Transverse colon (tissue), 4 donors: ENCODE measurements at regions not wholly inside any gene's neighbourhood (a gene's known extent, or its start where the extent isn't known, plus 50 kb on each side); places are given as distances from the start of the nearest gene placed in this dataset.

Experiments
- DNase-seq: peaks from one replicate; pipeline ENCODE4 v3.0.0-alpha.2; 2019
- H3K27ac ChIP-seq, 4 donors: fragments of 200-600 bp; sonication (generic); 2 replicates each; pipeline ENCODE4 v1.5.1; 2016 to 2018; ENCODE audit warnings: inconsistent platforms in 4 of 4
- H3K27me3 ChIP-seq: fragments of 200-600 bp; sonication (generic); 2 replicates; pipeline ENCODE4 v1.5.1; 2017; ENCODE audit warnings: inconsistent platforms
- H3K36me3 ChIP-seq, 4 donors: fragments of 200-600 bp; sonication (generic); 2 replicates each; pipeline ENCODE4 v1.5.1; 2017 to 2019; ENCODE audit warnings: inconsistent platforms in 4 of 4
- H3K4me1 ChIP-seq, 4 donors: fragments of 200-600 bp; sonication (generic); 2 replicates each; pipeline ENCODE4 v1.5.1; 2017 to 2020; ENCODE audit warnings: inconsistent platforms in 4 of 4
- H3K4me3 ChIP-seq, 4 donors: fragments of 200-600 bp; sonication (generic); 1 replicate in 1 of 4; 2 replicates in 3 of 4; pipeline versions ENCODE4 v1.5.1 to v1.6.1; 2017 to 2019; ENCODE audit warnings: inconsistent platforms in 4 of 4
- H3K9me3 ChIP-seq, 2 donors: fragments of 200-600 bp; sonication (generic); 2 replicates each; pipeline ENCODE4 v1.5.1; 2017 to 2019; ENCODE audit warnings: inconsistent platforms in 2 of 2
- CTCF ChIP-seq, 5 experiments: fragments of 200-600 bp in 3 of 5; fragments of 450-650 bp in 2 of 5; sonication (generic) in 3 of 5; IDR thresholded peaks; 1 replicate in 2 of 5; 2 replicates in 3 of 5; pipeline ENCODE4 v1.5.1; 2016 to 2017; ENCODE audit warnings: antibody characterized with exemption in 5 of 5, inconsistent platforms in 3 of 5, mild to moderate bottlenecking in 2 of 5, moderate library complexity in 1 of 5
- EP300 ChIP-seq: sonication (generic); formaldehyde crosslinking; IDR thresholded peaks from one replicate; pipeline ENCODE4 v1.6.1; 2017; ENCODE audit warnings: antibody characterized with exemption, low read depth
- POLR2A ChIP-seq: fragments of 450-650 bp; IDR thresholded peaks from one replicate; pipeline ENCODE4 v1.6.1; 2016; ENCODE audit warnings: antibody characterized with exemption, mild to moderate bottlenecking, moderate library complexity
- POLR2AphosphoS5 ChIP-seq, 3 donors: sonication (generic); formaldehyde crosslinking; IDR thresholded peaks; one replicate each; pipeline ENCODE4 v1.6.1; 2016; ENCODE audit warnings: antibody characterized with exemption in 3 of 3
- WGBS, 2 donors: methylation state at CpG; one replicate each; pipeline ENCODE4 v1.1.5; 2018; ENCODE audit warnings: low coverage in 1 of 2; 5-methylcytosine and 5-hydroxymethylcytosine counted together
- in situ Hi-C, 4 donors: fragments of 200-750 bp; cut with MboI; loops; one replicate each; pipeline versions ENCODE4 v1.15.0 to v1.15.1; 2017; ENCODE audit warnings: low sequenced_read_pairs in 3 of 4, low pct_ligation_motif_present in 1 of 4, low pct_unique_long_range_greater_than_20kb in 1 of 4
- intact Hi-C: fragments of 100-400 bp; cut with DNase I; formaldehyde crosslinking; loops from one replicate; pipeline ENCODE4 v1.15.1; 2023; ENCODE audit warnings: low total_unique reads

GRCh38 chr16:27701381-27701780 lies 151.4 kb downstream of the KATNIP start:
- Histone ChIP-seq H3K9me3 (no peaks in the 10 kb centered on the region), H3K4me3 (no peak overlapping the region), H3K36me3 (peaks cover 0 to 6% (median 0%) of the 10 kb centered on the region in 4 donors), H3K27me3 (no peaks in the 10 kb centered on the region), H3K27ac (no peak overlapping the region), H3K4me1 (no peaks in the 10 kb centered on the region)
- intact Hi-C loops (no loop called here), in situ Hi-C loops (no loop called here)
- TF ChIP-seq CTCF (IDR thresholded peaks at IDR 0.05) = no peak
- no peak for TF ChIP-seq POLR2A
- no peak for TF ChIP-seq POLR2AphosphoS5 (IDR thresholded peaks at IDR 0.05)
- TF ChIP-seq EP300 = no peak
- no peak for DNase-seq
- WGBS, 2 donors = 98% methylated on average over 8 of the region's 8 CpGs; no CpG with 5 or more reads in 1 of the 2 donors

GRCh38 chr16:27703121-27703520 lies 153.2 kb downstream of the KATNIP start:
- Histone ChIP-seq H3K4me1 (no peaks in the 10 kb centered on the region), H3K4me3 (no peak overlapping the region), H3K9me3 (no peaks in the 10 kb centered on the region), H3K27me3 (no peaks in the 10 kb centered on the region), H3K36me3 (peaks cover 0 to 6% (median 1%) of the 10 kb centered on the region in 4 donors), H3K27ac (no peak overlapping the region)
- 86 to 91% methylated on average over 6 of the region's 6 CpGs for WGBS, 2 donors
- intact Hi-C loops (no loop called here), in situ Hi-C loops (no loop called here)
- no peak for DNase-seq
- no peak for TF ChIP-seq POLR2A
- TF ChIP-seq POLR2AphosphoS5 (IDR thresholded peaks at IDR 0.05) = no peak
- no peak for TF ChIP-seq EP300
- no peak for TF ChIP-seq CTCF (IDR thresholded peaks at IDR 0.05)

GRCh38 chr16:27703545-27703944 lies 153.6 kb downstream of the KATNIP start:
- intact Hi-C loops = no loop called here

GRCh38 chr16:27704252-27704651 lies 154.3 kb downstream of the KATNIP start:
- no peaks in the 10 kb centered on the region for H3K4me1 ChIP-seq
- H3K27ac ChIP-seq = no peak overlapping the region
- H3K27me3 ChIP-seq = no peaks in the 10 kb centered on the region
- intact Hi-C loops = no loop called here
- no peak overlapping the region for H3K4me3 ChIP-seq
- DNase-seq = no peak
- TF ChIP-seq EP300 = no peak
- no peak for TF ChIP-seq CTCF (IDR thresholded peaks at IDR 0.05)
- TF ChIP-seq POLR2A = no peak
- TF ChIP-seq POLR2AphosphoS5 (IDR thresholded peaks at IDR 0.05) = no peak
- H3K9me3 ChIP-seq = no peaks in the 10 kb centered on the region
- in situ Hi-C loops = no loop called here
- peaks cover 0 to 4% (median 2%) of the 10 kb centered on the region in 4 donors for H3K36me3 ChIP-seq
- WGBS, 2 donors = 83 to 86% methylated on average over 4 of the region's 4 CpGs

More at GRCh38 chr16:27703545-27703944, 153.6 kb downstream of the KATNIP start:
- H3K36me3 ChIP-seq = peaks cover 0 to 6% (median 2%) of the 10 kb centered on the region in 4 donors
- TF ChIP-seq POLR2AphosphoS5 (IDR thresholded peaks at IDR 0.05) (no peak), EP300 (no peak), CTCF (IDR thresholded peaks at IDR 0.05) (no peak), POLR2A (no peak)
- WGBS, 2 donors = 54 to 56% methylated on average over 4 to 5 of the region's 5 CpGs
- in situ Hi-C loops = no loop called here
- no peaks in the 10 kb centered on the region for H3K4me1 ChIP-seq
- no peaks in the 10 kb centered on the region for H3K27me3 ChIP-seq
- DNase-seq = no peak
- H3K27ac ChIP-seq = no peak overlapping the region
- no peaks in the 10 kb centered on the region for H3K9me3 ChIP-seq
- H3K4me3 ChIP-seq = no peak overlapping the region
